ENCODE measurements at regions not wholly inside any gene's neighbourhood (a gene's known extent, or its start where the extent isn't known, plus 50 kb on each side); places are given as distances from the start of the nearest gene placed in this dataset.

- no peak for TF ChIP-seq CTCF (conservative IDR thresholded peaks at IDR 0.05)
- no peak for TF ChIP-seq EZH2 (IDR thresholded peaks at IDR 0.05; ENCODE audit: low read depth)
Measured at GRCh38 chr6:110041830-110042229, 63.7 kb downstream of the GPR6 start.
